ENCODE measurements at regions not wholly inside any gene's neighbourhood (a gene's known extent, or its start where the extent isn't known, plus 50 kb on each side); places are given as distances from the start of the nearest gene placed in this dataset.

GRCh38 chr6:85037221-85037620 lies 272.8 kb upstream of the TBX18 start:
- Mint-ChIP-seq H3K9me3 (peaks cover 25% of the 10 kb centered on the region), H3K4me1 (no peaks in the 10 kb centered on the region), H3K27me3 (no peaks in the 10 kb centered on the region), H3K36me3 (ENCODE audit: insufficient read depth) (no peaks in the 10 kb centered on the region), H3K4me3 (no peak overlapping the region), H3K27ac (ENCODE audit: low read depth) (no peak overlapping the region)
- ATAC-seq (replicated peaks; ENCODE audit: extremely low read depth, poor library complexity, severe bottlenecking), result no peak
- DNase-seq (ENCODE audit: low spot score in 2 of 2), result no peak

GRCh38 chr6:85035766-85036165 lies 271.4 kb upstream of the TBX18 start:
- Mint-ChIP-seq H3K9me3 (peaks cover 19% of the 10 kb centered on the region), H3K4me3 (no peak overlapping the region), H3K27ac (ENCODE audit: low read depth) (no peak overlapping the region), H3K36me3 (ENCODE audit: insufficient read depth) (no peaks in the 10 kb centered on the region), H3K4me1 (no peaks in the 10 kb centered on the region), H3K27me3 (no peaks in the 10 kb centered on the region)
- ATAC-seq (replicated peaks; ENCODE audit: extremely low read depth, poor library complexity, severe bottlenecking), result no peak
- no peak for DNase-seq (ENCODE audit: low spot score in 2 of 2)

GRCh38 chr6:85033547-85033946 lies 269.1 kb upstream of the TBX18 start:
- ATAC-seq (replicated peaks; ENCODE audit: extremely low read depth, poor library complexity, severe bottlenecking) (no peak), DNase-seq (ENCODE audit: low spot score in 2 of 2) (no peak)
- Mint-ChIP-seq H3K27ac (ENCODE audit: low read depth) (no peak overlapping the region), H3K36me3 (ENCODE audit: insufficient read depth) (no peaks in the 10 kb centered on the region), H3K27me3 (no peaks in the 10 kb centered on the region), H3K9me3 (peaks cover 21% of the 10 kb centered on the region), H3K4me3 (no peak overlapping the region), H3K4me1 (no peaks in the 10 kb centered on the region)

DNA sequence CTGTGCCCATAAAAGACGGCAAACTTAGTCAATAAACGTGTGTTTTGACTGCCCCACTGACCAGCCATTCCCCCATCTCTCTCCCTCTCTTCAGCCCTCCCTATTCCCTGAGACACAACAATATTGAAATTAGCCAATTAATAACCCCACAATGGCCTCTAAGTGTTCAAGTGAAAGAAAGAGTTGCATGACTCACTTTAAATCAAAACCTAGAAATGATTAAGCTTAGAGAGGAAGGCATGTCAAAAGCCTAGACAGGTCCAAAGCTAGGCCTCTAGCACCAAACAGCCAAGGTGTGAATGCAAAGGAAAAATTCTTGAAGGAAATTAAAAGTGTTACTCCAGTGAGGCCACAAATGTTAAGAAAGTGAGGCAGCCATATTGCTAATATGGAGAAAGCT lies 261.6 kb upstream of the TBX18 start:
- no peaks in the 10 kb centered on the region for H3K36me3 Mint-ChIP-seq (ENCODE audit: insufficient read depth)
- H3K9me3 Mint-ChIP-seq, result peaks cover 6% of the 10 kb centered on the region
- H3K4me1 Mint-ChIP-seq, result no peaks in the 10 kb centered on the region
- H3K27me3 Mint-ChIP-seq, result no peaks in the 10 kb centered on the region
- no peak overlapping the region for H3K27ac Mint-ChIP-seq (ENCODE audit: low read depth)
- DNase-seq (ENCODE audit: low spot score in 2 of 2) (no peak), ATAC-seq (replicated peaks; ENCODE audit: extremely low read depth, poor library complexity, severe bottlenecking) (no peak)
- no peak overlapping the region for H3K4me3 Mint-ChIP-seq

DNA sequence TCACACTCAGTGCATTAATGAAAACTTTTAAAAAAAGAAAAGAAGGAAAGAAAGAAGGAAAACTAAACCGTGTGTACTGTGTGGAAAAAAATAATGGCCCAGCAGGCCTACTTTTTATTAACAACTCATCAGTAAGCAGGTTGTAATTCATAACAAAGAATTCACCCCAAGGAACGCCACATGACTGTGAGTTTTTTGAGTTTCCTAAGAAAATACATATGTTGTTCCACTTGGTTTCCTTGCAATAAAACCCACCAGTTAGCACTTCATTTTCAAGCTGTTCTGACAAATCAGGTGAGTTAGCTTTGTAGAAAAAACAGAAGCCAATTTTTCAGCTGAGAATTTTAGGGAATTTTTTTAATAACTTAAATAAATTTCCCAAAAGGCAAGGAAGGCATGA lies 259.3 kb upstream of the TBX18 start:
- no peaks in the 10 kb centered on the region for H3K36me3 Mint-ChIP-seq (ENCODE audit: insufficient read depth)
- no peak overlapping the region for H3K4me3 Mint-ChIP-seq
- peaks cover 5% of the 10 kb centered on the region for H3K9me3 Mint-ChIP-seq
- no peaks in the 10 kb centered on the region for H3K27me3 Mint-ChIP-seq
- ATAC-seq (replicated peaks; ENCODE audit: extremely low read depth, poor library complexity, severe bottlenecking), result no peak
- H3K4me1 Mint-ChIP-seq, result no peaks in the 10 kb centered on the region
- no peak overlapping the region for H3K27ac Mint-ChIP-seq (ENCODE audit: low read depth)
- no peak for DNase-seq (ENCODE audit: low spot score in 2 of 2)

DNA sequence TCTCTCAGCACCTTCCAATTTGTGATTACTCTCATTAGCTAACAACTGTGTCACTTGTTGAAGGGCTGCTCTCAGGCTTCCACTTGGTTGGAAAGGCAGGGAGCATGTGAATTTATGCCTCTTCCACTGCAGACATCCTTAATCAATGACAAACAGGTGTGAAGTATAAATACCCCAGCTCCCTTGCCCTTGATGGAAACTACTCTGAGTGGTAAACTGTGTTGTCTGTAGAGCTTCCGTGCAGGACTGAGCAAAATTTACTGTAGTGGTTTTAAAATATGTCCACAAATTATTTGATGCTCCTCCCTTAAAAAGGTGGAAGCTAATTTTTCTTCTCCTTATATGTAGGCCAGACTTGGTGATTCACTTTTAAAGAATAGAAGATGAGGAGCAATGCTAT lies 253.0 kb upstream of the TBX18 start:
- H3K27ac Mint-ChIP-seq (ENCODE audit: low read depth), result no peak overlapping the region

DNA sequence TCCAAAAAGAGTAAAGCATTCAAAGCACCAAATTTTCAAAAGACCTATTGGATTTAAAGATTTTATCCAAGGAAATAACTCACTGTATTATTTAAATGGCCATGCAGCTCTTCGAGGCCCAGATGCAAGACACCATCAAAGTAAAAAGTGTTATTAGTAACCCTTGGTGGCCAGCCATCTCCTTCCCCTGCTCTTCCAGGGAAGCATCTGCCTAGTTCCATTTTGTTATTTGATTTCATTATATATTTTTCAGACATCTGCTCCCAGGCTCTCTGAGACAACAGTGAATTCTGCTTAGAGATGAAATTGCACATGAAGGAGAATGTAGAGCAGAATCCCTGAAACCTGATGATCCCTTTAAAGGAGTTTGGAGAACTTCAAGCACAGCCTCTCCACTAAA lies 252.3 kb upstream of the TBX18 start:
- Mint-ChIP-seq H3K36me3 (ENCODE audit: insufficient read depth) (no peaks in the 10 kb centered on the region), H3K27ac (ENCODE audit: low read depth) (no peak overlapping the region), H3K27me3 (no peaks in the 10 kb centered on the region), H3K9me3 (peaks cover 6% of the 10 kb centered on the region), H3K4me1 (no peaks in the 10 kb centered on the region), H3K4me3 (no peak overlapping the region)
- DNase-seq (ENCODE audit: low spot score in 2 of 2) (no peak), ATAC-seq (replicated peaks; ENCODE audit: extremely low read depth, poor library complexity, severe bottlenecking) (no peak)

More for the DNA sequence above, 253.0 kb upstream of the TBX18 start:
- Mint-ChIP-seq H3K9me3 (peaks cover 6% of the 10 kb centered on the region), H3K4me1 (no peaks in the 10 kb centered on the region), H3K4me3 (no peak overlapping the region), H3K36me3 (ENCODE audit: insufficient read depth) (no peaks in the 10 kb centered on the region), H3K27me3 (no peaks in the 10 kb centered on the region)
- no peak for DNase-seq (ENCODE audit: low spot score in 2 of 2)
- ATAC-seq (replicated peaks; ENCODE audit: extremely low read depth, poor library complexity, severe bottlenecking), result no peak

GRCh38 chr6:85015396-85015990 lies 251.1 kb upstream of the TBX18 start:
- Mint-ChIP-seq H3K4me1 (no peaks in the 10 kb centered on the region), H3K27ac (ENCODE audit: low read depth) (no peak overlapping the region), H3K27me3 (no peaks in the 10 kb centered on the region), H3K4me3 (no peak overlapping the region), H3K9me3 (peaks cover 6% of the 10 kb centered on the region), H3K36me3 (ENCODE audit: insufficient read depth) (no peaks in the 10 kb centered on the region)
- ATAC-seq (replicated peaks; ENCODE audit: extremely low read depth, poor library complexity, severe bottlenecking) (no peak), DNase-seq (ENCODE audit: low spot score in 2 of 2) (no peak)

- Mint-ChIP-seq H3K4me1 (no peaks in the 10 kb centered on the region), H3K27me3 (no peaks in the 10 kb centered on the region), H3K9me3 (peaks cover 6% of the 10 kb centered on the region), H3K36me3 (ENCODE audit: insufficient read depth) (no peaks in the 10 kb centered on the region), H3K27ac (ENCODE audit: low read depth) (no peak overlapping the region), H3K4me3 (no peak overlapping the region)
- ATAC-seq (replicated peaks; ENCODE audit: extremely low read depth, poor library complexity, severe bottlenecking), result no peak
- no peak for DNase-seq (ENCODE audit: low spot score in 2 of 2)
Observed at GRCh38 chr6:85010865-85011264, 246.5 kb upstream of the TBX18 start.

- H3K4me1 Mint-ChIP-seq, result no peaks in the 10 kb centered on the region
- no peak overlapping the region for H3K27ac Mint-ChIP-seq (ENCODE audit: low read depth)
- no peak overlapping the region for H3K4me3 Mint-ChIP-seq
- DNase-seq (ENCODE audit: low spot score in 2 of 2), result no peak
- H3K9me3 Mint-ChIP-seq, result peaks cover 6% of the 10 kb centered on the region
- ATAC-seq (replicated peaks; ENCODE audit: extremely low read depth, poor library complexity, severe bottlenecking), result no peak
- H3K36me3 Mint-ChIP-seq (ENCODE audit: insufficient read depth), result no peaks in the 10 kb centered on the region
- no peaks in the 10 kb centered on the region for H3K27me3 Mint-ChIP-seq
Observed at GRCh38 chr6:85008296-85009009, 244.1 kb upstream of the TBX18 start.

GRCh38 chr6:85006362-85006761 lies 242.0 kb upstream of the TBX18 start:
- Mint-ChIP-seq H3K36me3 (ENCODE audit: insufficient read depth) (no peaks in the 10 kb centered on the region), H3K27ac (ENCODE audit: low read depth) (no peak overlapping the region), H3K4me1 (no peaks in the 10 kb centered on the region), H3K4me3 (no peak overlapping the region), H3K27me3 (no peaks in the 10 kb centered on the region), H3K9me3 (peaks cover 6% of the 10 kb centered on the region)
- DNase-seq (ENCODE audit: low spot score in 2 of 2) (no peak), ATAC-seq (replicated peaks; ENCODE audit: extremely low read depth, poor library complexity, severe bottlenecking) (no peak)

DNA sequence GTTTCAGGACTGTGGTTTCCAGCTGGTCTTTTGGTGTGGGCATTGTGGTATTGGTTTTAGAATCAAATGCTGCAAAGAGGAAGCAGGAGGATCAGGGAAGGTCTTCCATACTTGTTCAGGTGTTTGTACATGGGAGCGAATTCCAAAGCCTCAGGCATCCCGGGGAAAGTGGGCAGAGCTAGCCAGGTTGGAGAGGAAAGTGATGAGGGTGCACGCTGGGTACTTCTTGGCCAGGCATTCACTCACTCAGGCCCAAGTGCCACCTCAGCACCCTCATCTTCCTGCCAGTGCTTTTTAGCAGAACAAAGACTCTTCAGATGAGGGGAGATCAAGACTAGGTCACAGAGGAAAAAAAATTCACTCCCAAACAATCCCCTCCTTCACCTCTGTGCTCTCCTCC lies 241.1 kb upstream of the TBX18 start:
- Mint-ChIP-seq H3K27me3 (no peaks in the 10 kb centered on the region), H3K4me3 (no peak overlapping the region), H3K4me1 (no peaks in the 10 kb centered on the region), H3K9me3 (peaks cover 6% of the 10 kb centered on the region), H3K36me3 (ENCODE audit: insufficient read depth) (no peaks in the 10 kb centered on the region), H3K27ac (ENCODE audit: low read depth) (no peak overlapping the region)
- DNase-seq (ENCODE audit: low spot score in 2 of 2) (no peak), ATAC-seq (replicated peaks; ENCODE audit: extremely low read depth, poor library complexity, severe bottlenecking) (no peak)

GRCh38 chr6:85004361-85004995 lies 240.1 kb upstream of the TBX18 start:
- Mint-ChIP-seq H3K9me3 (peaks cover 6% of the 10 kb centered on the region), H3K36me3 (ENCODE audit: insufficient read depth) (no peaks in the 10 kb centered on the region), H3K4me3 (no peak overlapping the region), H3K27me3 (no peaks in the 10 kb centered on the region), H3K4me1 (no peaks in the 10 kb centered on the region), H3K27ac (ENCODE audit: low read depth) (no peak overlapping the region)
- ATAC-seq (replicated peaks; ENCODE audit: extremely low read depth, poor library complexity, severe bottlenecking) (no peak), DNase-seq (ENCODE audit: low spot score in 2 of 2) (no peak)
